OCI-LY7 (cell line): ENCODE measurements at regions not wholly inside any gene's neighbourhood (a gene's known extent, or its start where the extent isn't known, plus 50 kb on each side); places are given as distances from the start of the nearest gene placed in this dataset.

Experiments used
- BruUV-seq: library from RNA; stranded (reverse); fragments of 400-500 nt; replicated peaks from 2 replicates; lab custom pipeline; 2021; lab: Mats Ljungman, UMichigan
- CTCF ChIA-PET: fragments of 300-600 bp; sonication (Branson Sonifier 250); formaldehyde crosslinking; loops from one replicate; lab custom pipeline; 2022; ENCODE audit warnings: antibody characterized with exemption; ENCODE audit not compliant: unreplicated experiment; lab: Charles Lee
- POLR2A ChIA-PET: fragments of 300-600 bp; sonication (Branson Sonifier 250); formaldehyde crosslinking; loops from one replicate; lab custom pipeline; 2022; ENCODE audit warnings: antibody characterized with exemption; lab: Charles Lee
- DNase-seq: peaks from one replicate; pipeline ENCODE4 v3.0.0-alpha.2; 2015; ENCODE audit warnings: low spot score
- H2AFZ ChIP-seq: fragments of 200-600 bp; sonication (generic), shearing (Covaris generic); 2 replicates; pipeline ENCODE4 v1.6.1; 2014; ENCODE audit warnings: mild to moderate bottlenecking, antibody characterized with exemption, low read length, moderate library complexity
- H3K27ac ChIP-seq: fragments of 200-600 bp; sonication (generic); 2 replicates; pipeline ENCODE4 v1.5.1; 2014; ENCODE audit warnings: mixed run types, low read depth, mild to moderate bottlenecking, moderate library complexity, low read length, inconsistent platforms; ENCODE audit not compliant: poor library complexity, severe bottlenecking
- H3K36me3 ChIP-seq: fragments of 200-600 bp; sonication (generic); 2 replicates; pipeline ENCODE4 v1.6.1; 2014; ENCODE audit warnings: mild to moderate bottlenecking, antibody characterized with exemption, low read length, moderate library complexity, mixed read lengths; ENCODE audit not compliant: insufficient read depth
- H3K4me1 ChIP-seq: fragments of 200-600 bp; sonication (generic); 2 replicates; pipeline ENCODE4 v1.5.1; 2014; ENCODE audit warnings: mild to moderate bottlenecking, low read length; ENCODE audit not compliant: insufficient read depth, poor library complexity, severe bottlenecking
- H3K4me2 ChIP-seq: fragments of 200-600 bp; sonication (generic); 2 replicates; pipeline ENCODE4 v1.6.1; 2014; ENCODE audit warnings: mild to moderate bottlenecking, low read length
- H3K4me3 ChIP-seq: fragments of 200-600 bp; sonication (generic); 2 replicates; pipeline ENCODE4 v1.5.1; 2014; ENCODE audit warnings: mild to moderate bottlenecking, low read depth, low read length; ENCODE audit not compliant: poor library complexity, severe bottlenecking
- H3K79me2 ChIP-seq: fragments of 200-600 bp; sonication (generic); 2 replicates; pipeline ENCODE4 v1.6.1; 2016; ENCODE audit warnings: low read depth, mild to moderate bottlenecking, low read length, moderate library complexity, mixed read lengths; ENCODE audit not compliant: insufficient read depth
- H3K9me2 ChIP-seq: fragments of 200-600 bp; sonication (generic); 2 replicates; pipeline ENCODE4 v1.6.1; 2016; ENCODE audit warnings: mild to moderate bottlenecking, low read length, mixed read lengths; ENCODE audit not compliant: insufficient read depth
- H3K9me3 ChIP-seq: fragments of 200-600 bp; sonication (generic); 2 replicates; pipeline ENCODE4 v1.6.1; 2014; ENCODE audit warnings: mild to moderate bottlenecking, mixed run types, low read length, mixed read lengths
- H4K20me1 ChIP-seq: fragments of 200-600 bp; sonication (generic); 2 replicates; pipeline ENCODE4 v1.6.1; 2014; ENCODE audit warnings: mild to moderate bottlenecking, antibody characterized with exemption, low read length, moderate library complexity, mixed read lengths; ENCODE audit not compliant: insufficient read depth
- CTCF ChIP-seq: fragments of 200-600 bp; sonication (generic); conservative IDR thresholded peaks from 2 replicates; pipeline ENCODE4 v1.5.1; 2014; ENCODE audit warnings: mild to moderate bottlenecking, antibody characterized with exemption, low read length, moderate library complexity, mixed read lengths
- EZH2phosphoT487 ChIP-seq: fragments of 200-600 bp; sonication (generic); IDR thresholded peaks from 2 replicates; pipeline ENCODE4 v1.6.1; 2018; ENCODE audit warnings: low read depth, borderline replicate concordance, mild to moderate bottlenecking, mixed run types, antibody characterized with exemption, low read length, moderate library complexity, mixed read lengths
- intact Hi-C: fragments of 100-400 bp; cut with micrococcal nuclease; formaldehyde crosslinking; loops from one replicate; pipeline ENCODE4 v1.10.0; 2022; ENCODE audit not compliant: unreplicated experiment

- POLR2A ChIA-PET: no interaction called here
- no peaks in the 10 kb centered on the region for H3K9me3 ChIP-seq
- no peaks in the 10 kb centered on the region for H3K4me1 ChIP-seq
- H3K79me2 ChIP-seq: no peaks in the 10 kb centered on the region
- no peaks in the 10 kb centered on the region for H3K9me2 ChIP-seq
- H2AFZ ChIP-seq: no peak overlapping the region
- no peaks in the 10 kb centered on the region for H3K36me3 ChIP-seq
- no peak overlapping the region for H3K4me3 ChIP-seq
- no peak for DNase-seq
- no peaks in the 10 kb centered on the region for H4K20me1 ChIP-seq
- CTCF ChIA-PET: no interaction called here
- intact Hi-C loops: no loop called here
- no peak overlapping the region for H3K27ac ChIP-seq
- TF ChIP-seq CTCF (no peak), EZH2phosphoT487 (no peak)
- no TSS peak for BruUV-seq
- no peak overlapping the region for H3K4me2 ChIP-seq
Measured at GRCh38 chr18:61666876-61667590, 225.8 kb downstream of the RNF152 start.

GRCh38 chr18:61664419-61665084 lies 228.3 kb downstream of the RNF152 start:
- Histone ChIP-seq H4K20me1 (no peaks in the 10 kb centered on the region), H2AFZ (no peak overlapping the region), H3K9me2 (no peaks in the 10 kb centered on the region), H3K4me3 (no peak overlapping the region), H3K4me2 (no peak overlapping the region), H3K36me3 (no peaks in the 10 kb centered on the region), H3K27ac (no peak overlapping the region), H3K79me2 (no peaks in the 10 kb centered on the region), H3K4me1 (no peaks in the 10 kb centered on the region), H3K9me3 (no peaks in the 10 kb centered on the region)
- ChIA-PET CTCF (no interaction called here), POLR2A (no interaction called here)
- TF ChIP-seq EZH2phosphoT487 (no peak), CTCF (no peak)
- no TSS peak for BruUV-seq
- intact Hi-C loops: no loop called here
- no peak for DNase-seq

- Histone ChIP-seq H3K79me2 (no peaks in the 10 kb centered on the region), H4K20me1 (no peaks in the 10 kb centered on the region), H3K4me2 (no peak overlapping the region), H3K36me3 (no peaks in the 10 kb centered on the region), H2AFZ (no peak overlapping the region), H3K4me1 (no peaks in the 10 kb centered on the region), H3K9me3 (no peaks in the 10 kb centered on the region), H3K27ac (no peak overlapping the region), H3K4me3 (no peak overlapping the region), H3K9me2 (no peaks in the 10 kb centered on the region)
- intact Hi-C loops: no loop called here
- POLR2A ChIA-PET: no interaction called here
- TF ChIP-seq CTCF (no peak), EZH2phosphoT487 (no peak)
- BruUV-seq: no TSS peak
- no peak for DNase-seq
- CTCF ChIA-PET: no interaction called here
Measured at GRCh38 chr18:61662726-61663125, 230.1 kb downstream of the RNF152 start.
